GM19438 (cell line): ENCODE measurements at regions not wholly inside any gene's neighbourhood (a gene's known extent, or its start where the extent isn't known, plus 50 kb on each side); places are given as distances from the start of the nearest gene placed in this dataset.

Experiments
- ATAC-seq: cut with Tn5 transposase; IDR thresholded peaks from one replicate; pipeline ENCODE4 v1.9.1; 2021; ENCODE audit warnings: low read depth; ENCODE audit not compliant: unreplicated experiment

DNA sequence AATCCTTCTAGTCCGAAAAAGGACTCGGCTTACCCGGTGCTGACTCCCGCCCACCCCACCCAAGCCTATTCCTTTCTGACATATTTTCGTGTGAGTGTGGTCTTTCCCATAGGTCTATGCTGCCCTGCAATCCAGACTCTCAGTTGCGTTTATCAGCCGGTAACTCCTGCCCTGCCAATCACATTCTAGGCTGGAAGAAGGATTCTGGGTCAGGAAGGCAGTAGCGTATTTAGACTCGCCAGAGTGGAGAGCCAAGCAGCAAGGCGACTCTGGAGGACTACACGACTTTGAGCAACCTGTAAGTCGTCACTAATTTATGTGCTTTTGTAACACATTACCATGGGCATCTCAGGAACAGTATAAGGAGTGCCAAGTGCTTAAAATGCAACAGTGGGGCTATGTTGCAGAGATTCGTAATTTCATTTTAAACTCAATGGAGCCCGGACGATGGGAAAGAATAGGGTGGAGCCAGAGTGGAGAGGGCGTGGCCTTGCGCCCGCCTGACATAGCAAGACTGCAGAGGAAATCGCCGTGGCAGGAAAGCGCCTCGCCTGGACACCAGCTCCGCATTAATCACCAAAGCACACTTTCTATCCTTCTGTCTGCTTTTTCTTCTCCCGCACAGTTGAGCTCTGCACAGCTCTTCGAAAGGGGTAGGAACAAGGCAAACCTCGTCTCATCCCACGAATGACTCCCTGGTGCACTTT lies 1044.2 kb downstream of the AGBL1 start:
- ATAC-seq: no peak

- no peak for ATAC-seq
Observed at GRCh38 chr15:87121336-87121735, 1041.7 kb downstream of the AGBL1 start.

DNA sequence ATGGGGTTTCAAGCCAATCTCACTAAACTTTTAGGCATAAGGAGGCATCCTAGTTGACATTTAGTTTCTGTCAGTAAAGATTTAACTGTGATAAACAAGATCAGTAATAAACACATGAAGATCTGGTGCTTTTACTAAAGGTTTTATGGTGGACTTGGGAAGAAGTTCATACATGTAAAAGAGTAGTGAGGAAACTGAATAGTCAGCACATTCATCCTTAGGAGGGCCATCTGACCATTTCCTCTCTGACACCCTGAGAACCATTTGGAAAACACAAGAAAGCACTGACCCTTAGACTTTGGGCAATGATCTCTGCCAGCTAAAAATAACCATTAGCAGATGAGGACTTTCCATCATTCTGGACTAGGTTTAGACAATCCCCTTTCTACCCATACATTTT lies 1040.9 kb downstream of the AGBL1 start:
- no peak for ATAC-seq

- ATAC-seq: no peak
Observed at GRCh38 chr15:87118846-87119245, 1039.2 kb downstream of the AGBL1 start.

GRCh38 chr15:87118435-87118834 lies 1038.8 kb downstream of the AGBL1 start:
- ATAC-seq: no peak

DNA sequence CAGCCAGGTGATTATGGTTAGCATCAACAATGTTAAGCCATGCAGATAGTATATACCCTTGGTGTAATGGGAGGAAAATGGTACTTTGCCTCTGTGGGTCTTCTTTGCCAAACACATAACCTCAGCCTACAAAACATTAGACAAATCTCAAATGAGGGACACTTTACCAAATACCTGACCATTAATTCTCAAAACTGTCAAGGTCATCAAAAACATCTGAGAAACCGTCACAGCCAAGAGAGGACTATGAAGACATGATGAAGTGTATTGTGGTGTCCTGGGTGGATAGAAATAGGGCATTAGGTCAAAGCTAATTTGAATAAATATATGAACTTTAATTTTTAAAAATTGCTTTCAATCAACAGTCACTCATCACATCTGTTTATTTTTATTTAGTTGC lies 1036.1 kb downstream of the AGBL1 start:
- ATAC-seq: no peak

GRCh38 chr15:87099916-87100315 lies 1020.2 kb downstream of the AGBL1 start:
- no peak for ATAC-seq

- ATAC-seq: no peak
Observed at GRCh38 chr15:87089551-87089950, 1009.9 kb downstream of the AGBL1 start.

GRCh38 chr15:87083201-87083600 lies 1003.5 kb downstream of the AGBL1 start:
- no peak for ATAC-seq

DNA sequence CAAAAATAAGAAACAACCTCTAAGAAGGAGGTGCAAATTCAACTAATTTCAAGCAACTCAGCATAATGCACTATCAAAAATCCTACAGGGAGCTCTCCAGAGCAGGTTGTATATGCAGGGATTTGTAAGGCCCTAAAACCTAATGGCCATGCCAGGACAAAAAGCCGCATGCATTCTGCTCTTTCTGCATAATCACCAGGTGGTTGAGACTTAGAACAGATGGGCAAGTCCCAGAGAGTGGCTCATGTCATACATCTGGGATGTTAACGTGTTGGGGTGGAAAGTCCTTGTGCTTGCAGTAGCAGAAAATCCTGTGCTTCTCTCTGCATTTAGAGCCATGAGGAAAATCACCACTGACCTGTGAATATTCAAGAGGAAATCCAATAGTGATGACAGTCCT lies 1002.9 kb downstream of the AGBL1 start:
- no peak for ATAC-seq

- ATAC-seq: no peak
Observed at GRCh38 chr15:87080547-87080946, 1000.9 kb downstream of the AGBL1 start.
